Activated B cell treated with CpG ODN at 0.5 μM for 24 hours (primary cell): ENCODE measurements at regions not wholly inside any gene's neighbourhood (a gene's known extent, or its start where the extent isn't known, plus 50 kb on each side); places are given as distances from the start of the nearest gene placed in this dataset.

Source experiments
- ATAC-seq: fragments of 200-7000 bp; cut with Tn5 transposase; one replicate; pipeline ENCODE4 v1.10.0; 2021; ENCODE audit warnings: low read depth, mild to moderate bottlenecking, moderate library complexity
- CTCF ChIA-PET: fragments of 350-600 bp; sonication (Branson Sonifier 250); formaldehyde crosslinking; loops from one replicate; lab custom pipeline; 2021; ENCODE audit warnings: antibody characterized with exemption; lab: Charles Lee
- POLR2A ChIA-PET: fragments of 350-600 bp; sonication (Branson Sonifier 250); formaldehyde crosslinking; loops from one replicate; lab custom pipeline; 2021; ENCODE audit warnings: antibody characterized with exemption; lab: Charles Lee
- DNase-seq: peaks from one replicate; pipeline ENCODE4 v3.0.0; 2022
- H3K27ac Mint-ChIP-seq: one replicate; pipeline ENCODE4 v1.8.0; 2020; ENCODE audit warnings: mixed read lengths
- H3K27me3 Mint-ChIP-seq: one replicate; pipeline ENCODE4 v1.8.0; 2021; ENCODE audit warnings: mixed read lengths
- H3K36me3 Mint-ChIP-seq: one replicate; pipeline ENCODE4 v1.8.0; 2021; ENCODE audit warnings: low read depth, mixed read lengths
- H3K4me1 Mint-ChIP-seq: one replicate; pipeline ENCODE4 v1.8.0; 2021; ENCODE audit warnings: mixed read lengths
- H3K4me3 Mint-ChIP-seq: one replicate; pipeline ENCODE4 v1.8.0; 2020; ENCODE audit warnings: mild to moderate bottlenecking, mixed read lengths
- H3K9me3 Mint-ChIP-seq: one replicate; pipeline ENCODE4 v1.8.0; 2020; ENCODE audit warnings: mixed read lengths
- CTCF ChIP-seq: fragments of 200-600 bp; IDR thresholded peaks from one replicate; pipeline ENCODE4 v1.8.0; 2022; ENCODE audit warnings: antibody characterized with exemption, mild to moderate bottlenecking
- intact Hi-C: fragments of 100-400 bp; cut with micrococcal nuclease; formaldehyde crosslinking; loops from one replicate; pipeline ENCODE4 v1.15.1; 2024

- no peak for TF ChIP-seq CTCF
- H3K36me3 Mint-ChIP-seq: no peaks in the 10 kb centered on the region
- intact Hi-C loops: no loop called here
- no peak overlapping the region for H3K4me3 Mint-ChIP-seq
- ATAC-seq (no peak), DNase-seq (no peak)
- no peak overlapping the region for H3K27ac Mint-ChIP-seq
- ChIA-PET CTCF (no interaction called here), POLR2A (no interaction called here)
- H3K9me3 Mint-ChIP-seq: peaks cover 13% of the 10 kb centered on the region
- H3K27me3 Mint-ChIP-seq: peaks cover 3% of the 10 kb centered on the region
- no peaks in the 10 kb centered on the region for H3K4me1 Mint-ChIP-seq
Observed at GRCh38 chr11:15673408-15673831, 558.7 kb downstream of the INSC start.

- POLR2A ChIA-PET: no interaction called here
- H3K4me1 Mint-ChIP-seq: no peaks in the 10 kb centered on the region
- H3K4me3 Mint-ChIP-seq: no peak overlapping the region
- no peak for TF ChIP-seq CTCF
- peaks cover 17% of the 10 kb centered on the region for H3K9me3 Mint-ChIP-seq
- intact Hi-C loops: no loop called here
- no peak for ATAC-seq
- H3K27me3 Mint-ChIP-seq: peaks cover 3% of the 10 kb centered on the region
- CTCF ChIA-PET: no interaction called here
- H3K36me3 Mint-ChIP-seq: no peaks in the 10 kb centered on the region
- no peak overlapping the region for H3K27ac Mint-ChIP-seq
- no peak for DNase-seq
Observed at GRCh38 chr11:15674756-15675155, 560.0 kb downstream of the INSC start.

DNA sequence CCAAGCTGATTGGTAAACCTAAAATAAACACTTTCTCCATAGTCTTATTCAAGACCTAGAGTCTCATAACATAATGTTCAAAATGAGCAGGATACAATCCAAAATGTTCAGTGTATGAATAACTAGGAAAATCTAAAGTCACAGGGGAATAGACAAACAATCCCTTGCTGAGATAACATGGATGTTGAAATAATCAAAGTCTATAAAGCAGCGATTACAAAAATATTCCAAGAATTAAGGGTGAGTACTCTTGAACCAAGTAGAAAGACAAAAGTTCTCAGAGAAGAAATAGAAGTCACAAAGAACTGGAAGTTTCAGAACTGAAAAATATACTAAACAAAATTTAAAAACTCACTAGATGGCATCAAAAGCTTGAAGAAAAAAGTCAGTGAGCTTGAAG lies 561.0 kb downstream of the INSC start:
- CTCF ChIA-PET: no interaction called here
- Mint-ChIP-seq H3K4me1 (no peaks in the 10 kb centered on the region), H3K9me3 (peaks cover 17% of the 10 kb centered on the region), H3K27ac (no peak overlapping the region), H3K27me3 (peaks cover 3% of the 10 kb centered on the region), H3K4me3 (no peak overlapping the region), H3K36me3 (no peaks in the 10 kb centered on the region)
- no peak for ATAC-seq
- intact Hi-C loops: no loop called here
- DNase-seq: no peak
- no peak for TF ChIP-seq CTCF
- POLR2A ChIA-PET: no interaction called here

DNA sequence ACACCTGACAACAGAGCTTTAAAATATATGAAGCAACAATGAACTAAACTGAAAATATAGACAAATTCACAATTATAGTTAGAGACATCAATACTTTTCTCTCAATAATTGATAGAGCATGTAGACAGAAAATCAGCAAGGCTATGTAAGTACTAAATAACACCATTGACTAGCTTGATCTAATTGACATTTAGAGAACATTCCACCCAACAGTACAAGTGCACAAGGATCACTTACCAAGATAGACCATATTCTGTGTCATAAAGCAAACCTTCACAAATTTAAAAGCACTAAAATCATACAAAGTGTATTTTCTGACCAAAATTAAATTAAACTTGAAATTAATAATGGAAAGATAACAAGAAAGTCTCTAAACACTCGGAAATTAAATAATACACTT lies 562.5 kb downstream of the INSC start:
- ATAC-seq: no peak
- ChIA-PET POLR2A (no interaction called here), CTCF (no interaction called here)
- intact Hi-C loops: no loop called here
- Mint-ChIP-seq H3K4me1 (no peaks in the 10 kb centered on the region), H3K27ac (no peak overlapping the region), H3K36me3 (no peaks in the 10 kb centered on the region), H3K9me3 (peaks cover 17% of the 10 kb centered on the region), H3K27me3 (peaks cover 3% of the 10 kb centered on the region), H3K4me3 (no peak overlapping the region)
- TF ChIP-seq CTCF: no peak
- no peak for DNase-seq

DNA sequence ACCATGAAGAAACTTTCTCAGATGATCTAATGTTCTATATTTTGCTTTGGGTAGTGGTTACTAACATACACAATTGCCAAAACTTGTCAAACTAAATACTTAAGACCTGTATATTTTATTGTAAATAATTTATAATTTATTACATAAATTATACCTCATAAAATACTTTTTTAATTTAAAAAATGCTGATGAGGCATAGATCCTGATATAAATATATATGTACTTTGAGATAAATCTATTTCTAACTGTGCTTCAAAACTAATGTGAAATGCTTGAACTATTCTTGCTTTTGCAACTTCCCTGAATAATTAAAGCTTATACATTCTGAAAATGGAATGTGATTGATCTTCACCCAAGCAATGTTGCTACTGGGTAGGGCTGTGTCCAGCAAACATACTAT lies 568.8 kb downstream of the INSC start:
- Mint-ChIP-seq H3K4me1 (no peaks in the 10 kb centered on the region), H3K27ac (no peak overlapping the region), H3K27me3 (no peaks in the 10 kb centered on the region), H3K9me3 (peaks cover 7% of the 10 kb centered on the region), H3K4me3 (no peak overlapping the region), H3K36me3 (no peaks in the 10 kb centered on the region)
- ATAC-seq (no peak), DNase-seq (no peak)
- no peak for TF ChIP-seq CTCF
- intact Hi-C loops: loop anchor here (5.0 kb wide), 1 partner anchor 759 kb away; no protein-coding TSS in a partner anchor
- ChIA-PET CTCF (no interaction called here), POLR2A (no interaction called here)
